Panc1 (cell line): ENCODE measurements at regions not wholly inside any gene's neighbourhood (a gene's known extent, or its start where the extent isn't known, plus 50 kb on each side); places are given as distances from the start of the nearest gene placed in this dataset.

Source experiments
- ATAC-seq: fragments of 200-7000 bp; cut with Tn5 transposase; 2 replicates; pipeline ENCODE4 v1.9.1; 2020; ENCODE audit warnings: mild to moderate bottlenecking, moderate library complexity
- BruUV-seq: library from RNA; stranded (reverse); fragments of 400-500 nt; replicated peaks from 2 replicates; lab custom pipeline; 2021; lab: Mats Ljungman, UMichigan
- CTCF ChIA-PET: fragments of 300-600 bp; sonication (Branson Sonifier 250); formaldehyde crosslinking; loops from one replicate; lab custom pipeline; 2022; ENCODE audit warnings: antibody characterized with exemption; lab: Charles Lee
- POLR2A ChIA-PET: fragments of 300-600 bp; sonication (Branson Sonifier 250); formaldehyde crosslinking; loops from one replicate; lab custom pipeline; 2022; ENCODE audit warnings: antibody characterized with exemption; lab: Charles Lee
- DNase-seq: peaks from one replicate; pipeline ENCODE4 v3.0.0-alpha.2; 2010; ENCODE audit warnings: low read depth, low spot score
- H3K27ac ChIP-seq: 2 replicates; pipeline ENCODE4 v1.5.1; 2011; ENCODE audit warnings: mild to moderate bottlenecking, low read length, inconsistent platforms
- H3K27me3 ChIP-seq: fragments of 200-500 bp; sonication (Bioruptor generic); 2 replicates; pipeline ENCODE4 v1.6.0; 2014; ENCODE audit warnings: low read length, inconsistent platforms; ENCODE audit not compliant: control insufficient read depth, insufficient read depth
- H3K36me3 ChIP-seq: fragments of 200-500 bp; sonication (Bioruptor generic); 2 replicates; pipeline ENCODE4 v1.5.1; 2014; ENCODE audit warnings: inconsistent platforms, mild to moderate bottlenecking, low read length, moderate library complexity; ENCODE audit not compliant: control insufficient read depth, insufficient read depth
- H3K4me1 ChIP-seq: 2 replicates; pipeline ENCODE4 v1.5.1; 2011; ENCODE audit warnings: inconsistent platforms, mild to moderate bottlenecking, low read length, moderate library complexity; ENCODE audit not compliant: control insufficient read depth, insufficient read depth
- H3K4me3 ChIP-seq, 2 experiments: 2 replicates each; pipeline ENCODE4 v1.5.1; 2011 to 2012; ENCODE audit warnings: low read depth in 2 of 2, low read length in 2 of 2, mild to moderate bottlenecking in 2 of 2, inconsistent platforms in 1 of 2, moderate library complexity in 1 of 2
- H3K9me3 ChIP-seq: fragments of 200-500 bp; sonication (Bioruptor generic); 2 replicates; pipeline ENCODE4 v1.5.1; 2014; ENCODE audit warnings: low read depth, mild to moderate bottlenecking, inconsistent platforms, low read length, moderate library complexity; ENCODE audit not compliant: control insufficient read depth, insufficient read depth
- CTCF ChIP-seq: fragments of 450-650 bp; IDR thresholded peaks from 2 replicates; pipeline ENCODE4 v1.5.1; 2017; ENCODE audit warnings: mild to moderate bottlenecking
- POLR2AphosphoS5 ChIP-seq: IDR thresholded peaks from 2 replicates; pipeline ENCODE4 v1.6.1; 2012; ENCODE audit warnings: mild to moderate bottlenecking, low read depth, low read length, moderate library complexity
- REST ChIP-seq, 2 experiments: IDR thresholded peaks; 2 replicates each; pipeline ENCODE4 v1.6.1; 2011 to 2012; ENCODE audit warnings: low read depth in 2 of 2, control low read depth in 1 of 2, low read length in 1 of 2, mild to moderate bottlenecking in 1 of 2, moderate library complexity in 1 of 2; ENCODE audit not compliant: insufficient read depth in 1 of 2
- SIN3A ChIP-seq: IDR thresholded peaks from 2 replicates; pipeline ENCODE4 v1.6.1; 2012; ENCODE audit warnings: low read depth, mild to moderate bottlenecking, low read length, moderate library complexity, borderline replicate concordance; ENCODE audit not compliant: insufficient read depth
- TCF7L2 ChIP-seq: IDR thresholded peaks from 2 replicates; pipeline ENCODE4 v1.6.1; 2011; ENCODE audit warnings: mild to moderate bottlenecking, low read depth, low read length, inconsistent platforms
- in situ Hi-C: cut with HindIII; loops from 2 replicates; pipeline ENCODE4 v1.10.0; 2016; ENCODE audit warnings: low sequenced_read_pairs, low pct_unique_long_range_greater_than_20kb
- intact Hi-C: fragments of 100-400 bp; cut with micrococcal nuclease; formaldehyde crosslinking; loops from one replicate; pipeline ENCODE4 v1.10.0; 2022; ENCODE audit not compliant: unreplicated experiment

DNA sequence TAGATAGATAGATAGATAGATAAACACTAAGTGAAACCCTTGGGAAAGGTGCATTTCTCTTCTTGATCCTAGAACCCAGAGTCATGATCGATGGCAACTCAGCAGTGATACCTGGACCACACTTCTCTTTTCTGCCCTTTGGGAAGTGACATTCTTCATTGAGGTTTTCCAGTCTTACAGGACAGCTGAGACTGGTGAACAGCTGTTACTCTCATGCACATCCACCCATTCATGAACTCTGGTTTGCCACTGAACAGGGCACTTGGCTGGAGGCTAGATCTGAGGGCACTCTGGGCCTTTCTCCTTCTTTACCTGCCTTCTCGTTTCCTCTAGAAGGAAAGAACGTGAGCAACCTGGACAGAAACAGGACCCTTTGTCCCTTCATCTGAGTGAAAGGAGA is 164.5 kb downstream of the DRD1 start:
- TF ChIP-seq TCF7L2 (no peak), POLR2AphosphoS5 (no peak), REST (IDR thresholded peaks at IDR 0.05; ENCODE audit: insufficient read depth in 1 of 2, low read depth in 2 of 2, low read length in 1 of 2) (no peak), SIN3A (no peak), CTCF (no peak)
- POLR2A ChIA-PET: no interaction called here
- BruUV-seq: no TSS peak
- no peaks in the 10 kb centered on the region for H3K9me3 ChIP-seq
- DNase-seq: no peak
- no peak overlapping the region for H3K27ac ChIP-seq
- no peak overlapping the region for H3K4me3 ChIP-seq
- intact Hi-C loops (no loop called here), in situ Hi-C loops (no loop called here)
- no peaks in the 10 kb centered on the region for H3K4me1 ChIP-seq
- no peak for ATAC-seq
- CTCF ChIA-PET: no interaction called here
- H3K27me3 ChIP-seq: no peaks in the 10 kb centered on the region
- H3K36me3 ChIP-seq: no peaks in the 10 kb centered on the region

DNA sequence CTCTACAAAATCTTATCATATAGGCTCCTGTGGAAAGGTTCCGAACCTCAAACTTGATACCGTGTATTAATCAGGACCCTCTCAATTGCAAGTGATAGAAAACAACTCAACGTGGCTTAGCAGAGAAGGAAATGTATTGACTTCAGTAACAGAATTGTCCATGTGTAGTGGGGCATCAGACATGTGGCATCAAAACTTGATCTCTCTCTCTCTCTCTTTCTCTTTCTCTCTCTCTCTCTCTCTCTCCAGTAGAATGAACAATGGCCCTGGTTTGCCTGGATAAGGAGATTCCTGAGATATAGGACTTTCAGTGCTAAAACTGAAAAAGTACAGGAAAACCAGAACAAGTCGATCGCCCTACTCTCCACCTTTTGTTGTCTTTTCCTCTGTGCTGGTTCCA is 168.2 kb downstream of the DRD1 start:
- intact Hi-C loops: no loop called here
- ChIA-PET POLR2A (no interaction called here), CTCF (no interaction called here)
- Histone ChIP-seq H3K27ac (no peak overlapping the region), H3K9me3 (no peaks in the 10 kb centered on the region), H3K4me1 (no peaks in the 10 kb centered on the region), H3K27me3 (no peaks in the 10 kb centered on the region), H3K4me3 (no peak overlapping the region), H3K36me3 (no peaks in the 10 kb centered on the region)
- ATAC-seq: no peak
- TF ChIP-seq TCF7L2 (no peak), POLR2AphosphoS5 (no peak), CTCF (no peak), REST (IDR thresholded peaks at IDR 0.05; ENCODE audit: insufficient read depth in 1 of 2, low read depth in 2 of 2, low read length in 1 of 2) (no peak), SIN3A (no peak)
- DNase-seq: no peak
- BruUV-seq: no TSS peak
- in situ Hi-C loops: no loop called here
